HG03457 (cell line): ENCODE measurements at regions not wholly inside any gene's neighbourhood (a gene's known extent, or its start where the extent isn't known, plus 50 kb on each side); places are given as distances from the start of the nearest gene placed in this dataset.
"Not testable (repeated sequence)": the region's sequence is repeated elsewhere in the genome, so short reads cannot be mapped to it uniquely, and the experiment has no call there.

Experiments
- ATAC-seq: cut with Tn5 transposase; IDR thresholded peaks from one replicate; pipeline ENCODE4 v1.9.1; 2021; ENCODE audit warnings: moderate number of reproducible peaks; ENCODE audit not compliant: unreplicated experiment

- ATAC-seq: not testable (repeated sequence)
Observed at GRCh38 chr6:58342287-58342686, 1024.9 kb downstream of the PRIM2 start.

GRCh38 chr6:58347534-58347933 lies 1030.1 kb downstream of the PRIM2 start:
- not testable (repeated sequence) for ATAC-seq

GRCh38 chr6:58351619-58352018 lies 1034.2 kb downstream of the PRIM2 start:
- not testable (repeated sequence) for ATAC-seq

- ATAC-seq: not testable (repeated sequence)
Observed at GRCh38 chr6:58358452-58358851, 1041.0 kb downstream of the PRIM2 start.

GRCh38 chr6:58365856-58366255 lies 1048.4 kb downstream of the PRIM2 start:
- not testable (repeated sequence) for ATAC-seq

GRCh38 chr6:58406659-58407058 lies 1089.2 kb downstream of the PRIM2 start:
- not testable (repeated sequence) for ATAC-seq

GRCh38 chr6:58419321-58419720 lies 1101.9 kb downstream of the PRIM2 start:
- no peak for ATAC-seq
